HFFc6 (cell line): ENCODE measurements at regions not wholly inside any gene's neighbourhood (a gene's known extent, or its start where the extent isn't known, plus 50 kb on each side); places are given as distances from the start of the nearest gene placed in this dataset.

Experiments
- DNase-seq: peaks from one replicate; pipeline ENCODE4 v3.0.0-alpha.2; 2018
- H3K27ac Mint-ChIP-seq: 2 replicates; pipeline ENCODE4 v1.8.0; 2020; ENCODE audit warnings: mild to moderate bottlenecking, mixed read lengths
- H3K27me3 Mint-ChIP-seq: 2 replicates; pipeline ENCODE4 v1.8.0; 2021; ENCODE audit warnings: mild to moderate bottlenecking, moderate library complexity, mixed read lengths; ENCODE audit not compliant: insufficient read depth
- H3K36me3 Mint-ChIP-seq: 2 replicates; pipeline ENCODE4 v1.8.0; 2021; ENCODE audit warnings: low read depth, mixed read lengths
- H3K4me1 Mint-ChIP-seq: 2 replicates; pipeline ENCODE4 v1.8.0; 2020; ENCODE audit warnings: low read depth, mixed read lengths
- H3K4me3 Mint-ChIP-seq: 2 replicates; pipeline ENCODE4 v1.8.0; 2020; ENCODE audit warnings: mild to moderate bottlenecking, moderate library complexity, mixed read lengths
- H3K9me3 Mint-ChIP-seq: 2 replicates; pipeline ENCODE4 v1.8.0; 2020; ENCODE audit warnings: mild to moderate bottlenecking, mixed read lengths
- TF ChIP-seq, protein P1 (sequence below): fragments of 200-600 bp; sonication (generic); IDR thresholded peaks from 2 replicates; pipeline ENCODE4 v1.5.0; 2021; ENCODE audit warnings: antibody characterized with exemption, mild to moderate bottlenecking

DNA sequence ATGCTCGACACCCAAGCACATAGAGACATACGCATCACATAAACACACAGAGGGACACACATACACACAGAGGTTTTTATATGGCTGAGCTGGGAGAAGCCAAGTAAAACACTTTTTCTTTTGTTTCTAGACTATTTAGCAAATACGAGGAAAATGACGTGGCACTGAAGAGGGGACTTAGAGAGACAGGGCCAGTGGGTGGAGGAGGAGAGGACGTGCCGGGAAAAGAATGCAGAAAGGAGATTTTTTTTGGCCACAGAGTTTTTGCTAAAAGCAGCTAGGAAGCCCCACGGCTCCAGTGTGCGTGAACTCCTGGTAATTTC is 168.5 kb upstream of the KLF7 start:
- no peaks in the 10 kb centered on the region for H3K9me3 Mint-ChIP-seq
- peaks cover 76% of the 10 kb centered on the region for H3K4me1 Mint-ChIP-seq
- H3K4me3 Mint-ChIP-seq = peak overlapping the region; percentile 86
- H3K36me3 Mint-ChIP-seq = no peaks in the 10 kb centered on the region
- peaks cover 2% of the 10 kb centered on the region; the same call in 1 of the 2 replicates for H3K27me3 Mint-ChIP-seq
- TF ChIP-seq, protein P1, sequence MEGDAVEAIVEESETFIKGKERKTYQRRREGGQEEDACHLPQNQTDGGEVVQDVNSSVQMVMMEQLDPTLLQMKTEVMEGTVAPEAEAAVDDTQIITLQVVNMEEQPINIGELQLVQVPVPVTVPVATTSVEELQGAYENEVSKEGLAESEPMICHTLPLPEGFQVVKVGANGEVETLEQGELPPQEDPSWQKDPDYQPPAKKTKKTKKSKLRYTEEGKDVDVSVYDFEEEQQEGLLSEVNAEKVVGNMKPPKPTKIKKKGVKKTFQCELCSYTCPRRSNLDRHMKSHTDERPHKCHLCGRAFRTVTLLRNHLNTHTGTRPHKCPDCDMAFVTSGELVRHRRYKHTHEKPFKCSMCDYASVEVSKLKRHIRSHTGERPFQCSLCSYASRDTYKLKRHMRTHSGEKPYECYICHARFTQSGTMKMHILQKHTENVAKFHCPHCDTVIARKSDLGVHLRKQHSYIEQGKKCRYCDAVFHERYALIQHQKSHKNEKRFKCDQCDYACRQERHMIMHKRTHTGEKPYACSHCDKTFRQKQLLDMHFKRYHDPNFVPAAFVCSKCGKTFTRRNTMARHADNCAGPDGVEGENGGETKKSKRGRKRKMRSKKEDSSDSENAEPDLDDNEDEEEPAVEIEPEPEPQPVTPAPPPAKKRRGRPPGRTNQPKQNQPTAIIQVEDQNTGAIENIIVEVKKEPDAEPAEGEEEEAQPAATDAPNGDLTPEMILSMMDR = no peak
- DNase-seq = no peak
- peak overlapping the region; percentile 97 for H3K27ac Mint-ChIP-seq

DNA sequence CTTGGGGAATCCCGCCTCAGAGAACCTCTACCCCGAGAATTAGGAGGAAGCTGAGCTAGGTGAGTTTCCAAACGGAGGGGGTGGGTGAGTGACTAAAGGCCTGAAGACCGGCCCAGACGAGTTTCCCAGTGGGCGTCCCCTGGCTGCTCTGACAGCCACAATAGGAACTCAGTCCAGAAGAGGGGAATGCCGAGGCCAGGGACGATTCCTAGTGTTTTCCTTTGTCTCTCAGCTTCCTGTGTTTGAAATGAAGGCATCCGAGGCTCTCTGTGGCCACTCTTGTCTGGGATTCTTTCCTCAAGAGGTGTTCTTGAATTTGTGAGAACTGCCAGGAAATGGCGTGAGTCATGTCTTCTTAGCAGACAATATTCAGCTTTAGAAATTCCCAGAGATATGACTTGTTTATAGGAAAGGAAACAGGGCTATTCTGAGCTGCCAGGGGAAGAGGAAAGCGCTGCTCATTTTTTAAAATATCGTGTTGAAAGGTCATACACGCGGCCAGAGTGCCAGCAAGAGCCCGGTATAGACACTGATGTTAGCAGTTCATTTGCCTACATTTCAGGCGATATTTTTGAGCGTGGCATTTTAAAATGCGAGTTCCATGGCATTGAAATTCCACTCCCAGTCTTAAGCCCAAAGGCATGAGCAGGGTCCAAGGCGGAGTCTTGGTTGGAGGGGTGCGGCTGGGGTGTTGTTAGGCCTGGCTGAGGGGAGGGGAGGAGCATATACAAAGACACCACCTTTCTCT is 169.1 kb upstream of the KLF7 start:
- TF ChIP-seq, protein P1 = peak; percentile 12; the same call in 1 of the 2 replicates
- peaks cover 71% of the 10 kb centered on the region for H3K4me1 Mint-ChIP-seq
- H3K27me3 Mint-ChIP-seq = peaks cover 2% of the 10 kb centered on the region; the same call in 1 of the 2 replicates
- H3K36me3 Mint-ChIP-seq = no peaks in the 10 kb centered on the region
- H3K27ac Mint-ChIP-seq = peak overlapping the region; percentile 97
- no peaks in the 10 kb centered on the region for H3K9me3 Mint-ChIP-seq
- H3K4me3 Mint-ChIP-seq = peak overlapping the region; percentile 86
- DNase-seq = peak; percentile 97

DNA sequence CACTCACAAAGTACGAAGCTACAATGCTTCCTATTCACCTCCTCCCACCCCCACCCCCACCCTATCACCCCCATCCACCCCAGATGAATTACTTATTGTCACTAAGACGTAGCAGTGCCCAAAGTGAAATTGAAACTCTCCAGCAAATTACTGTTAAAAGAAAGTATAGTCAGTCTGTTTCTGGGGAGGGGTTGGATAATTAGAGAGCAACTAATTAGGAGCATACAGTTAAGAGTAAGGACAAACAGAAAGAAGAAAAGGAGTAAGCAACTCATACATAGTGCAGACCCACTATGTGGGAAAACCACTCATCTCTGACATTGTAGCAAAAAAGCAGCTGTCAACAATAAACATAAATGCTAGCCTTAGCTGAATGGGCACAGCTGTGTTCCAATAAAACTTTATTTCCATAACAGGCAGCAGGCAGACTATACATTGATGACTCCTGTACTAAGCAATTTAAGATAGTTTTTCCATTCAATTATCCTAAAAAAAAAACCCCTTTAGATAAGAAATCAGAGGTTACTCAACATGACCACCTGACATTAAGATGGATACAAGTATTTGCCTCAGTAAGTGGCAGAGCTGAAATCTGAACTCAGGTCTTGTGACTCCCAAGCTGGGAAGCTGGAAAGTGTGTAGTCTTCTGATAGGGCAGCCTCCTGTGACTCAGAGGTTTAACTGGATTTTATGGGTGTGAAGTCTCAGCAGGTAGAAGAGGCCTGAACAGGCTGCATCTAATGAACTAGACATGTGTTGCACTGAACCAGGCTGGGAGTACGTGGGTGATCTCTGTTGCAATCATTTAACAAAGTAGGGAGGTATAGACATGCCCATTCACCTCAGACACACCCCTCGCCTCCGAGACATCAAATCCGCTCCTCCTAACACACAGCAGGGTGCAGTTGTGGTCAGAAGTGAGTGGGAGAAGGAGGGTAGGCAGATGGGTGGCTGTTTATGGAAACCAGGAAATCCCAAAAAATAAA is 171.8 kb upstream of the KLF7 start:
- no peak for DNase-seq
- no peaks in the 10 kb centered on the region for H3K9me3 Mint-ChIP-seq
- peaks cover 52% of the 10 kb centered on the region for H3K4me1 Mint-ChIP-seq
- no peak overlapping the region; the same call in 1 of the 2 replicates for H3K27ac Mint-ChIP-seq
- H3K27me3 Mint-ChIP-seq = peaks cover 2% of the 10 kb centered on the region; the same call in 1 of the 2 replicates
- TF ChIP-seq, protein P1 = no peak
- H3K36me3 Mint-ChIP-seq = no peaks in the 10 kb centered on the region
- H3K4me3 Mint-ChIP-seq = no peak overlapping the region

DNA sequence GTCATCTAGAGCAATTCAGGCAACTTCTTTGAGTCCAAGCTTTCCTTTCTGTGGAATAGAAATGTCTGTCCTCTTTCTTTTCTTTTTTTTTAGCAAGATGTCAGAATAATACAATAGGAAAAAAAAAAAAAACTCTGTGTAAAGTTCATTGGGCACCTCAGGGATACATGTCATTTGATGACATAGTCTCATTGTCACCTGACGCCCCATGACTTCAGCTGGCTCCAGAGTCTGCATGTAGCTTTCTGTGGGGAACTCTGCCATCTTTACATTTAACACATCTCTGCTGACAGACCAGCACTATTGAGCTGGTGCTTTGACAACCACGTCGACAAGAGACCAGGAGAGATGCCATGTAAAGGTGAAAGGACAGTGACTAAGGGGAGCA is 172.5 kb upstream of the KLF7 start:
- Mint-ChIP-seq H3K36me3 (no peaks in the 10 kb centered on the region), H3K27ac (no peak overlapping the region; the same call in 1 of the 2 replicates), H3K9me3 (no peaks in the 10 kb centered on the region), H3K4me1 (peaks cover 45% of the 10 kb centered on the region), H3K27me3 (peaks cover 2% of the 10 kb centered on the region; the same call in 1 of the 2 replicates), H3K4me3 (no peak overlapping the region)
- no peak for DNase-seq
- TF ChIP-seq, protein P1 = no peak

DNA sequence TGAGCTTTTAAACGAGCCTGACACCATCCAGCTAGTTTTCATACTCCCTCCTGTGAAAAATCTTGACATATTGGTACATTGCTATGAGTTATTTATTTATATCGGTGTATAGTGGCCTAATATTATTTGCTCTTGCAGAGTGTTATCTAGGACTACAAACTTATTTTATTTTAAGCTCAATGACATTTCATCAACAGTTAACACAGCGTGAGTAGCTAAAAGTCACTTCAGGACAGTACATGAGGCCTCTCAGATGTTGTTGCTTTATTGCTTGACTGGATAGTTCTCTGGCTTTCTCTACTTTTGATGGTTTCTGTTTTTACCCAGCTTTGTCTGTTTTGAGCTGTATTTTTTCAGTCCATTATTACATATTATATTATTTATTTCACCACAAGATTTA is 172.9 kb upstream of the KLF7 start:
- DNase-seq = no peak
- H3K9me3 Mint-ChIP-seq = no peaks in the 10 kb centered on the region
- H3K4me3 Mint-ChIP-seq = no peak overlapping the region

More for the DNA sequence above, 172.9 kb upstream of the KLF7 start:
- Mint-ChIP-seq H3K27ac (no peak overlapping the region; the same call in 1 of the 2 replicates), H3K36me3 (no peaks in the 10 kb centered on the region), H3K4me1 (peaks cover 41% of the 10 kb centered on the region), H3K27me3 (peaks cover 2% of the 10 kb centered on the region; the same call in 1 of the 2 replicates)
- TF ChIP-seq, protein P1 = no peak
